Hepatic stellate cell (primary cell): ENCODE measurements at regions not wholly inside any gene's neighbourhood (a gene's known extent, or its start where the extent isn't known, plus 50 kb on each side); places are given as distances from the start of the nearest gene placed in this dataset.
A peak's percentile ranks its signal among the peaks of the same experiment; 100 is the strongest.
"Not testable (repeated sequence)": the region's sequence is repeated elsewhere in the genome, so short reads cannot be mapped to it uniquely, and the experiment has no call there.

Source experiments
- DNase-seq: peaks from one replicate; pipeline ENCODE4 v3.0.0; 2011; ENCODE audit warnings: low spot score

DNA sequence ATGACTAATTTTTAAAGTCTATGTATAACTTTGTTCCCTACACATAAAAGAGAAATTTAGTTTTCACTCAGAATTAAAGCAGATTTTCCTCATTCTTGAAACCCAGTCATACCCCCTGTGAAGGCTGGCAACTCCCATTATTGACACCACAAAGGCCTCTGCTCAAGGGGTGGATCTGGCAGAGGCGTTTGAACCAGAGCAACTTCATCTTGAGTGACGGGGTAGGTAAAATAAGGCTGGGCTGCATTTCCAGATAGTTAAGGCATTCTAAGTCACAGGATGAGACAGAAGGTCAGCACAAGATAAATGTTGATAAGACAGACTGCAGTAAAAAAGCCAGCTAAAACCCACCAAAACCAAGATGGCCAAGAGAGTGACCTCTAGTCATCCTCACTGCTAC is 177.2 kb upstream of the OR13F1 start:
- no peak for DNase-seq

DNA sequence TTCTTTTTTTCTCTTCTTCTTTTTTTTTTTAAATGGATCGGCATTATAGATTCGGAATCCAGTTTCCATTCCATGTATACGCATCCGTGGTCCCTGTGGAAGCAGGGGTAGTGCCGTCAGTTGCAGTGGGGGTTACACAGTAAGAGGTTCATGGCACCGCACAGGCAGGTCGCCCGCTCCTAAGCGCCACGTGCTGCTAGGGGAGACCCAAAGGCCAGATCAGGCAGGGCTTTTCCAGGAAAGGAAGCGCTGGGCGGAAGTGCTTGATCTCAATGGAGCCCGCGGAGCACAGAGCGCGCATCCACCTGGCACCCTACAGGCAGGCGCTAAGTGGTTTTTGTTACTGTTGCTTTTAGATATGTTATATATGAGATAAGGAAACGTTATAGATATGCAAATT is 174.8 kb upstream of the OR13F1 start:
- no peak for DNase-seq

DNA sequence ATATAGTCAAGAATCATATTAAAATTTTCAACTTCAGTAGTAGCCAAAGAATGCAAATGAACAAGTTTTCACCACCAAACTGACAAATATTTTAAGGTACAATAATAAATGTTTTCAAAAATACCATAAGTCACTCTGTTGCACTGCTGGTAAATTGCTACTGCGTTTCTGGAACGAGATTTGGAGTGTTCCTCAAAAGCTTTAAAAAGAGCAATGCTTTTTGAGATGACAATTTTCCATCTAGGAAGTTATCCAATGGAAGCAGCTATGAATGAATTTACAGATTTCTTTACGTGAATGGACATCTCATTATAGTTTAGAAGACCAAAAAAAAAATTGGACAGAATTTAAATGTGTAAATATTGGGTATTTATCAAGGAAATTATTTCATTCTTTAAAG is 173.2 kb upstream of the OR13F1 start:
- DNase-seq = no peak

DNA sequence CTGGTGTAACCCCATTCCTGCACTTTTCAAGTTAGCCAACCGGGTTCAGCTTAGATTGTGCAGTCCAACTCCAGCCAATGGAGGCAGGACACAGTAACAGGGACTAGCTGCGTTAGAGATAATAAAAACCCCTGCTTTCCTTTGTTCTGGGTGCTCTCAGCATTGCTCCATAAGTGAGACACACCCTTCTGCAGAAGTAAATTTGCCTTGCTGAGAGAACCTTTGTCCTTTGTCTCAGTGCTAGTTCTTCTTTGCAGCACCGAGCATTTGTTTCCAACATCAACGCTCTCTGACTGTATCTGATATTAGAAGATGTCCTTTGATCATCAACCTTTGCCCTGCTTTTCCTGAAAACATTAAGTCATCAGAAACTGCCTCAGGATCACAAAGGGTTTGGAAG is 169.5 kb upstream of the OR13F1 start:
- no peak for DNase-seq

DNA sequence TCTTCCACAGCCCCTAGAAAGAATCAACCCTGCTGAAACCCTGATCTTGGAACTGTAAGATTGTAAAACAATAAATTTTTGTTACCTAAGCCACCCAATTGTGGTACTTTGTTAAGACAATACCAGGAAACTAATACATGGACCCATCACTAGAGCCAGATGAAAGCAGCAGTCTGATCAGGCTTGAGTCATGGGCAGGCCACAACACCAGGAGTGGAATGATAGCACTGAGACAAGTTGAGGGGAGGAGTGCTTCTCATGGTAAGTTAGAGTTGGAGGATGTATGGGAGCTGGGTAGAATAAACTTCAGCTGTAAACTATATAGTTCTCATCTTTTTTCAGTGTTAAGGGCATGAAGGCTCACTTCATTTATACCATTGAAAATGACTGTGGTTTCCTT is 164.4 kb upstream of the OR13F1 start:
- DNase-seq = no peak

DNA sequence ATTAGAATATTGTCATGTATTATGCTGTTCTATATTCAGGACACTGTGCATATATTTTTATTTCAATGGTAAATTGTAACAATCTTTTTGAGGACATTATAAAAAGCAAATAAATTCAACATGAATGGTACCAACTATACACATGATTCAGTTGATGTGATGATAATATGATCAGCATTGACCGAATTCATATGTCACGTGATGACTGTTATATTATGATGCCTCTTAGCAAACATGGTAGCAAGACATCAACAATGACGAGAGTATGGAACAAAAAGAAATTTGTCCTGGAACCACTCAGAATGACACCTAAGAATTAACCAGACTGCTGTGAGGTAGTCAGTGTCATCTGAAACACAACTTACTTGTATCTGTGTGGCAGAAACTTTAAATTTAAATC is 161.5 kb upstream of the OR13F1 start:
- DNase-seq = no peak

DNA sequence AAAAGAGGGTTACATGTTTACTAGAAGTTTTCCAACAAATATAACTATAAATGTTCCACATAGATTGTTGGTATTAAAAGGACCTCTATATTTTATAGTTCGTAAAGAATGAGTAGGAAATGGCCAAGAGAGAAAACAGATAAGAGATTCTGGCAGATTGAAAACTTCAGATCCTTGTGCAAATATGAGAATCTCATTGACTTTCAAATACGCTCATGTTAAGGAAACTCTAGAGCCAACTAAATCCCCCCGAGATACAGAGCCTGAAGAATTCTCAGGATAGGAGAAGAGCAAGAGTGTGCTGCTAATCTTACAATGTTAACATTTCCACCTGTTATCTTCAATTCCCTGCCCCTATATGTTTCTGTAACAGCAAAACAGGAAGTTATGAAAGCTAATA is 159.0 kb upstream of the OR13F1 start:
- no peak for DNase-seq

DNA sequence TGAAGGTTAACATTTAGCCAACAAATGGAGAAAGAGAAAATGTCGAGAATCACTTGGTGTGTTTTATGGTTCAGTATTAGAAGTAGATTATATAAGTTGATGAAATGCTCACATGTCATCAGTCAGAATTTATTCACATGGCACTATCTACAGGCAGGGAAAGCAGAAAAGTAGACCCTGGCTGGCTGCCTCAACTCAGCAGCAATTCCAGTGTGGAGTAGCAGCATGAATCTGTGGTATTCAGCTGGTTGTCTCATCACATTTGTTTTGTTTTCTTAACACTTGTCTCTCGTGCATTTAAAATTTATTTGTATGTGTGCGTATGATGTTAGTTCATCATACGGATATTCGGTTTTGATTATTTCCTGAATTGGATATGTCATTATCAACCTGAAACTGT is 153.5 kb upstream of the OR13F1 start:
- no peak for DNase-seq

DNA sequence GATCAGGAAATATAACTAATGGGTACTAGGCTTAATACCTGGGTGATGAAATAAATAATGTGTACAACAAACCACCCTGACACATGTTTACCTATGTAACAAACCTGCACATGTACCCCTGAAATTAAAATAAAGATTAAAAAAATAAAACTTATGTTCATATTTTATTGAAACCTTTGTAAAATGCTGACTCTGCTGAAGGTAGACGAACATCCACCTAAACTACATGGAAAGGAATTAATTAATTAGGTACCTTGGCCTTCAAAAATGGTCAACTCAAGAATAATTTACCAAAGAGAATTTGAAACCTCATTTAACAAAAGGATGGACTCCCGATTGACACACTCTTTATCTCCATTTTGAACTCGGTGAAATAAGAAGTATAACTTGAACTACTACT is 152.3 kb upstream of the OR13F1 start:
- no peak for DNase-seq

DNA sequence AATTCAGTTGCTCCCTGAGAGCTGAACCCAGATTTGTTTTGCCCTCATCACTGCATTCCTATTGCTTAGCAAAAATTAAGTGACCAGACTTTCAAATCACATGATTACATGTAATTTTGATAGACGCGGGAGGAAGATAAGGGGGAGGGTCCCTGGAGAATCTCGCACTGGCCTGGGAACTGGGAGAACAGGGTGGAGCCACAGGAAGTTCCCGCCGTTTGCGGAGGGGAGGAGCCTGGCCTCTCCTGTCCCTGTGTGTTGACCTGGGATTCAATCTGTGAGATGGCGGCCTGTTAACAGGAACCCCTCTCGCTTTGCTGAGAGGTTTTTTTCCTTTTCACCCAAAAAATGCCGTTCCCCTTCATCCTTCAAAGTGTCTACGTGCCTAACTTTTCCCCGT is 142.9 kb upstream of the OR13F1 start:
- no peak for DNase-seq

DNA sequence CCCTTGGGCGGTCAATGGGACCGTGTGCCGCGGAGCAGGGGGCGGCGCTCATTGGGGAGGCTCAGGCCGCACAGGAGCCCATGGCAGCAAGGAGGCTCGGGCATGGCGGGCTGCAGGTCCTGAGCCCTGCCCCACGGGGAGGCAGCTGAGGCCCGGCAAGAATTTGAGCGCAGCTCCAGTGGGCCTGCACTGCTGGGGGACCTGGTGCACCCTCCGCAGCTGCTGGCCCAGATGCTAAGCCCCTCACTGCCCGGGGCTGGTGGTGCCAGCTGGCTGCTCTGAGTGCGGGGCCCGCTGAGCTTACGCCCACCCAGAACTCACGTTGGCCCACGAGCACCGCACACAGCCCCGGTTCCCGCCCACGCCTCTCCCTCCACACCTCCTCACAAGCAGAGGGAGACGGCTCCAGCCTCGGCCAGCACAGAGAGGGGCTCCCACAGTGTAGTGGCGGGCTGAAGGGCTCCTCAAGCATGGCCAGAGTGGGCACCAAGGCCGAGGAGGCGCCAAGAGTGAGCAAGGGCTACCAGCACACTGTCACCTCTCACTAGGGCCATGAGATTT is 141.1 kb upstream of the OR13F1 start:
- DNase-seq = no peak

DNA sequence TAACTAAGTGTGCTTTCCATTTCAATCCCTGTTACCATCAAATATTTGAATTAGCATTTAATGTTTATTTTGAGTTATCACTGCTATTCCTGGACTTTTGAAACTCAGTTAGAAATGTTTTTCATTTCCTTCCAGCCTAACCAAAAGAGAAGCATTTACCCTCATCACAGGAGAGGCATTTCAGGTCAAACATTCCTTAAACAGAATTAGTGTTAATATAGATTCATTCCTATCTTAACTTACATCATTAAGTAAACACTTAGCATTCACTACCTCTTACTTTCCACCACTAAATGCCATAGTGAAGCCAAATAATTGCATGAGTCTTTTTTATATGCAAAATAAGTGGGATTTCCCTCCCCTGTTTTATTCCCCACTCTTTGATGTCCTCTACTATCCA is 136.6 kb upstream of the OR13F1 start:
- no peak for DNase-seq

DNA sequence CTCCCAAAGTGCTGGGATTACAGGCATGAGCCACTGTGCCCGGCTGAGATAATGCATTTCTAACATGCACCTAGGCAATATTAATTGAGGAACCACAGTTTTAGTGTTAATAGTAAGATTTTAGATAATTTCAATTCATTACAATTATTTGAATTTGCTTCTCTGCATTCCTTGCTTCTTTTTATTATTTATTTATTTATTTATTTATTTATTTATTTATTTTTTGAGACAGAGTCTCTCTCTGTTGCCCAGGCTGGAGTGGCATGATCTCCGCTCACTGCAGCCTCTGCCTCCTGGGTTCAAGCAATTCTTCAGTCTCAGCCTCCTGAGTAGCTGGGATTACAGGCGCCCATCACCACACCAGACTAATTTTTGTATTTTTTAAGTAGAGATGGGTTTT is 135.7 kb upstream of the OR13F1 start:
- DNase-seq = not testable (repeated sequence)

DNA sequence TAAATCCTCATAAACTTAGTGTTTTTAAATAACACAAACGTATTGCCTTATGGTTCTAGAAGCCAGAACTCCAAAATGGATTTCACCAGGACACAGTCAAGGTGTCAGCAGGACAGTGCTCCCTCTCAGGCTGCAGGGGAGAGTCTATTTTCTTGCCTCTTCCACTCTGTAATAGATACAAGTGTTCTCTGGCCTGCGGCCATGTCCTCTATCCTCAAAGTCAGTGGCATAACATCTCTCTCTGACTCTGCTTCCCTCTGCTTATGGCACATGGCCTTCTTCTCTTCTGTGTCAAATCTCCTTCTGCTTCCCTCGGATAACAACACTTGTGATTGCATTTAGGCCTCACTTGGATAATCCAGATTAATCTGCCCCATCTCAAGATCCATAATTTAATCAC is 129.4 kb upstream of the OR13F1 start:
- DNase-seq = no peak

DNA sequence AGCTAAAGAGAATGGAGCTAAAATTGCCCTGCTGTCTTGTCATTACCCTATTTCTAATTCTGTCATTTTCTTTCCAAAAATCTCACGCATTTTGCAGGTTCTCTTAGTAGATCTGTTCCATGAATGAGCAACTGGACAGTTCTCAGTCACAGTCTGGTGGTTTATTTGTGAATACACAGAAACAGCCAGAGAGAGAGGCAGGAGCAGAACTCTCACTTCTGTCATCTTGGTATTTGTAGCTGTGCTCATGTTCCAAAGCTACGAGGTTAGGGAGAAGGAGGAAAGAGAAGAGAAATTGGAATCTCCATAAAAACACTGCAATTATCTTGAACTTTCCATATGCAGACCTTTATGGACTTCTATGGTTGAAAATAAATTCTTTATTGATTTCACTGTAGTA is 118.0 kb upstream of the OR13F1 start:
- no peak for DNase-seq

DNA sequence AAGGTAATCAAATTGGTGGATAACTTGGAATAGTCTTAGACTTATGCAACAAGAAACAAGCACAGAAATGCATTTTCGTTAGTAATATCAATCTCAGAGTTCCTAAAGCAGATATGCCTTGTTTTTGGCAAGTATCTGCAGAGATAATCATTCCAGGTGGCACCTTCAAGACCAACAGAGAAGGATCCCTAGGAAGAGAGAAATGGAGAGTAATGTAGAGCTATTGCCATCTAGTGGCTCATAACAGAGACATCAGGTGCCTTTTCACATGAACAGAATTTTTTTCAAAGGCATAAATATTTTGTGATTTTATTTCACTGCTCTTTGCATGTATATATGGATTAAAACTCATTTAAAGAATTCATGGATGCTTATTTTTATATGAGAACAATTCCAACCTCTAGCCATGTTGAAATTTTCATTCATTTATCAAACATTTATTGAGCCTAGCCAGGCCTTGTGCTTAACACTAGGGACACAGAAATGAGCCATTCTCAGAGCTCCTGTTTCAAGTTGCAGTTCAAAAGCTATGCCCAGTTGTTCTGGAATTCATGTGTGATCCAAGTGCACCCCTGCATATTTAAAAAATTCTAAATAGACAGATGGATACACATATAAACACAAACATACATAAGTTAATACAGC is 117.5 kb upstream of the OR13F1 start:
- DNase-seq = peak; percentile 18

DNA sequence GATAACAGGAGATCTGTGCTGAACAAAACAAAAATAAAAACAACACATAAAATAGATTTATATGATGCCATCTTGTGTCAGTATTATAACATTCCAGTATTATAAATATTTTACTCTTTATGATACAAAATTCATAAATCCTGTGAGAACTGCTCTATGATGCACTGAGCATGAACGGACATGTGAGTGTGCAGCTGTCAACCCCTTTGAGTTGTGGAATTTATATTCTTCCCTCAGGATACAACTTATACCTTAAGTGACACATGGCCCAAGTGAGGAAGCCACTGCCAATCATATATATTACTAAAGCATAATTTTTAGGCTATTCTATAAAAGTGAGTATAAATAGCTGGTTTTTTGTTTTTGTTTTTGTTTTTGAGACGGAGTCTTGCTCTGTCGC is 116.0 kb upstream of the OR13F1 start:
- DNase-seq = no peak

DNA sequence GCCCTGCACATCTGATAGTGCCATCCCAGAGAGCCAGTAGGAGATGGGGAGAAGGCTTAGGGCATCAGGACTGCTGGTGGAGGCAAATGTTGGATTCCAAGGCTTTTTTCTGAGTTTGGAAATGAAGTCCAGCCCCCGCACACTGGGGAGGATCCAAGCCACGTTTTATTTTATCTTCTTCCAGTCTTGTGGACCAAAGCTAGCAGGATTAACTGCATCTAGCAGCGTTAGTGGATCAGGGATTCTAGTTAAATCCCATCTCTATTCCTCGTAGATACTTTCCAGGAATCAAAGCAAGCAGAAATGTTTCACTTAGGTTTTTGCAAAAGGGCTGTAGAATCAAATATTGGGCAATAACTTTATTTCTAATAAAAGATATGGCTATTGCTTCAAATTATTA is 114.7 kb upstream of the OR13F1 start:
- DNase-seq = no peak

DNA sequence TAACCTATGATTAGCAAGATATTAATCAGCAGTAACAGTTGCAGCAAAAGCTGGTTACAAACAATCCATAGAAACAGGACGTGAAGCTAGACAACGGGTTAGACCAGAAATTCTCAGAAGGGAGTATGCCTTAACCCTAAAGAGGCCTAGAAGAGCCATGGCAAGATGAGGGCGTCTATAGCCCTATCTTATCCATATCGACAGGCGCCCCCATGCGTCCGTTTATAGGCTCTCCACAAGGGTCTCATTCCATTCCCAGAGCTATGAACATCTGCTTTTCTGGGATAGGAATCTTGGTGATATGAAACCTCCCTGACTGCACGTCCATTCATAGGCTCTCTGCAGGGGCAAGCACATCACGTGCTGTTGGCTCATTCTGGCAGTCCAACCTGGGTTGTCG is 109.2 kb upstream of the OR13F1 start:
- not testable (repeated sequence) for DNase-seq

DNA sequence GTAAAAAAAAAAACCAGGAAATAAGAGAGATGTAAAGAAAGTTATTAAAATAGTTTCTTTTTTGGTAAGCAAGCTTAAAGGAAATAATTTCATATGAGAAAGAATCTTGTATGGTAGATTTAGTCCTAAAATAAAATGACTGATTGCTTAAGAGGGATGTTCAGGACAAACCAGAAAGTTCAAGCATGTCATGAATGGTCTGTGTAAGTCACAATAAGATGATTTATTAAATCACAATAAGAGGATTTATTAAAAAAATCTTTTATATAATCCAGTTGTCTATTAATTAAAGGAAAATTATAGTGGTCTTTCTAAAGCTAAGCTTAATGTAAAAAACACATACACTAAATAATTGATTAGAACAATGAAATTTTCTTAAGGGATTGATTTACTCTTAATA is 91.8 kb upstream of the OR13F1 start:
- no peak for DNase-seq

DNA sequence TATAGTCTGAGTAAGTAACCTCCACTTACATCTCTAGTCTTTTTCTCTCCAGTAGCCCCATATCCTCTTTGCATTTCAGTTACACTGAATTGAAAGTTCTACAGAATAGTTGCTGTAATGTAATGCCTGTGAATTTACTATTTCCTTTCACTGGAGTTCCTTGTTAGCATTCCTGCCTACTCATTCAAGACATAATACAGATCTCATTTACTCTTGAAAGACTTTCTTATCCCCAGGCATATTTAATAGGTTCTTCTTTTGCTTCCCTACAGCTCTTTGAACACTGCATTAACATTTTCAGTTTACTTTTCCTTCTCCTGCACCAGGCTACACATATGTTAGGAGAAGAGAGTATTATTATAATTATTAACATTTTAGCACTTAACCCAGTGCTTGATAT is 87.6 kb upstream of the OR13F1 start:
- no peak for DNase-seq

DNA sequence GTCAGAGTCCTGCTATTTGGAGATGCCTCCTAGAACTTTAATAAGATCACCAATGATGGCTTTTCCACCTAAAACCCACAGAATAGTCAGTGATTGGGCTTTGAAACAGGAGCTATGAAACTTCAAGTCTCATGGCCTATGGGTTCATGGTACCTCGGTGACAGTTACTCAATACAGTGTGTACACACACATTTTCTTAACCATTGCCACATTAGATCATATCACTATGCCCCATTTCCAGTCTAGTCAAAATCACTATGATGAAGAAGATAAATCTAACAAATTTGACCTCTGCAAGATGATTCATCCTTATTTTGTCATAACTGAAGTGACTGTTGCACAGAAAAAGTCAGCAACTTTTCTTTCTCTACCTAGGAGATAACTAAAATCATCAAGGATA is 86.8 kb upstream of the OR13F1 start:
- no peak for DNase-seq

DNA sequence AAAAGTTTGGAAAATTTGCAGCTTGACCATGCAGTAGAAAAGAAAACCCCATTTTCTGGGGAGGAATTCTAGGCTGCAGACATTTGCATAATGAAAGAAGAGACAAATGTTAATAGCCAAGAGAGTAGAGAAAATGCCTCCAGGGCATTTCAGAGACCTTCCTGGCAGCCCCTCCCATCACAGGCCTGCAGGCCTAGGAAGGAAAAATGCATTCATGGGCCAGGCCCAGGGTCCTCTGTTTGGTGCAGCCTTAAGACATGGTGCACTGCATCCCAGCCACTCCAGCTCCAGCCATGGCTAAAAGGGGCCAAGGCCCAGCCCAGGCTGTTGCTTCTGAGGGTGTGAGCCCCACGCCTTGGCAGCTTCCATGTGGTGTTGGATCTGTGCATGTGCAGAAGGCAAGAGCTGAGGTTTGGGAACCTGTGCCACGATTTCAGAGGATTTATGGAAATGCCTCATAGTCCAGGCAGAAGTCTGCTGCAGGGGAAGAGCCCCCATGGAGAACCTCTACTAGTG is 75.0 kb upstream of the OR13F1 start:
- DNase-seq = no peak

DNA sequence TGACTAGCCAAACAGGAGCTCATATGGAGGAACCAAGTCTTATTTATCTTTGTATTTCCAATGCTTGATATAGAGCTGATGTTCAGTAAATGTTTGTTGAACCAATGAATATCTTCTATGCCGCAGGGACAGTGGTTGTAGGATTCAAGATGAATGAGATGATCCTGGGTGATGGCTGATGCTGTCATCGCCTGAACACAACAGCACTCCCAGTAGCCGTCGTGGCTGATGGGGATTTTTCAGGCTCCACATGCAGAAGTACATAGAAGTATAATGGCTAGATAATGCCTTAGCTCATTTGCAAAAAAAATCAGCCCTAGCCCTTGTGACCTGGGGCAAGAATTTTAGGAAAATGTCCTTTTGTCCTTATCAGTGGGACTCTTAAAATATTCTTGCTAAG is 69.0 kb upstream of the OR13F1 start:
- DNase-seq = no peak
